Stimulated activated CD4-positive, alpha-beta T cell treated with anti-CD3 and anti-CD28 coated beads, Interleukin-1b, Interleukin-23, amount 100 ng/mL, for 24 hours (primary cell): ENCODE measurements at regions not wholly inside any gene's neighbourhood (a gene's known extent, or its start where the extent isn't known, plus 50 kb on each side); places are given as distances from the start of the nearest gene placed in this dataset.
"Not testable (repeated sequence)": the region's sequence is repeated elsewhere in the genome, so short reads cannot be mapped to it uniquely, and the experiment has no call there.

Source experiments
- DNase-seq, 4 experiments: peaks; one replicate each; pipeline ENCODE4 v3.0.0-alpha.2; 2020; ENCODE audit warnings: low read depth in 4 of 4, low spot score in 1 of 4

DNA sequence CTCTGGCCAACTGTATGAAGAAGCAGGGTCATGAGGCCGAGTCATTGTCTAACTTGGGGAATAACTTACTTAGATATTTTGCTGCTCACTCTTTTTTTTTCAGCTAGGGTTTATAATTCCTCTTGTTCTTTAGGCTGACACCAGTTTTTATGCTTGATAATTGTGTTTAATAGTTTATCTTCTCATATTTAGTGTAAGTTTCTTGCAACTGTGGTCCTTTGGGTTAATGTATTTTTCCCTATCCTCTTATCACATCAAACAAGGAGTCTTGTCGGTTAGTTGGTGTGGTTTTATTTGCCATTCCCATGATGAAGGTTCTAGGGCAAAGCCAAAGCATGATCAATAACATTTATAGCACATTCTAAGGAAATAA, 204.6 kb downstream of the NUFIP1 start:
- no peak for DNase-seq

DNA sequence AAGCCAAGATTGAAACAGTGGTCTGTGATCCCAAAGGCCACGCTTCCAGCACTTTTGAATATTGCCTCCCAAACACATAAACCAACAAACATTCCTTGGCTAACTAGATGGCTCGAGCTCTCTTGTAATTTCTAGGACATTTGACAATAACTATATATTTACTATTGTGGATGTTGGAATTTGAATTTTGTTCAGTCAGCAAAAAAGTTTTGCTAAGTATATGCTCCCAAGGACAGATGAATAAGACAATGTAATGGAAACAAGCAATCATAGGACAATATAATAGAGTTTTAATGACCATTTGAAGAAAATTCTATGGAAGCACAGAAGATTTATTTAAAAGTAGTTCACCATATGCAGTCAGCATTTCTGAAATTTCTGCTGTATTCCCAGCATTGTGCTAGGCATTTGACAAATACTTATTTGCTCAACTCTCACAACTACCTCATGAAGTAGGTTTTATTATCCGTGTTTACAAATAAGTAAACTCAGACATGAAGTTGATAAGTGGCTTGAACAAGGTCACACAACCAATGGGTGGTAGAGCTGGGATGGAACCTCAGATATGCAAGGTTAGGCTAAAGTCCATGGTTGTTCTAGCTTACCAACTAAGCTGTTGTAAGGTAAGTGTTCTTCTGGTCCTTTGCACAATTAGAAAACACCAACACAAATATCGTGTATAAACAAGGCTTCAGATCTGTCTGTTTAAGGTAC, 205.1 kb downstream of the NUFIP1 start:
- no peak for DNase-seq

DNA sequence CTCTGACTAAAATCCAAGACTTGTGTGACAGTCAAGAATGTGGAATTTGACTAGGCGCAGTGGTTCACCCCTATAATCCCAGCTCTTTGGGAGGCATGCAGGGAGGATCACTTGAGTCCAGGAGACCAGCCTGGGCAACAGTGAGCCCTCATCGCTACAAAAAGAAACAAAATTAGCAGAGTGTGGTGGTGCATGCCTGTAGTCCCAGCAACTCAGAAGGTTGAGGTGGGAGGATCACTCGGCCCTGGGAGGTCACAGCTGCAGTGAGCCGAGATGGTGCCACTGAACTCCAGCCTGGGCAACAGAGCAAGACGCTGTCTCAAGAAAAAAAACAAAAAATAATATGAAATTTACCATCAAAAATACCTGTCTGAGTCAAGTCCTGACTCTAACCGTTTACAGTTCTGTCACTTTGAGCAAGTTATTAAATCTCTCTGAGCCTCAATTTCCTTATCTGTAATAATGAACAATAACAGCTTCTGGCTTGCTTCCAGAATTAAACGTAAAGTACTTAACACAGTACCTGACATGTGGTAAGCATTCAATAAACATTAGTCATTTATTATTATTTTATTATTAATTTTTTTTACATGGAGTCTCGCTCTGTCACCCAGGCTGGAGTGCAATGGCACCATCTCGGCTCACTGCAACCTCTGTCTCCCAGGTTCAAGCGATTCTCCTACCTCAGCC, 204.6 kb upstream of the TSC22D1 start:
- no peak for DNase-seq

- no peak for DNase-seq
These were observed 202.8 kb upstream of the TSC22D1 start for GRCh38 chr13:44778761-44779484.

GRCh38 chr13:44775290-44775689, 199.2 kb upstream of the TSC22D1 start:
- not testable (repeated sequence) for DNase-seq

- no peak for DNase-seq
These were observed 194.8 kb upstream of the TSC22D1 start for GRCh38 chr13:44770951-44771350.

- DNase-seq = no peak
These were observed 193.6 kb upstream of the TSC22D1 start for GRCh38 chr13:44769686-44770085.

DNA sequence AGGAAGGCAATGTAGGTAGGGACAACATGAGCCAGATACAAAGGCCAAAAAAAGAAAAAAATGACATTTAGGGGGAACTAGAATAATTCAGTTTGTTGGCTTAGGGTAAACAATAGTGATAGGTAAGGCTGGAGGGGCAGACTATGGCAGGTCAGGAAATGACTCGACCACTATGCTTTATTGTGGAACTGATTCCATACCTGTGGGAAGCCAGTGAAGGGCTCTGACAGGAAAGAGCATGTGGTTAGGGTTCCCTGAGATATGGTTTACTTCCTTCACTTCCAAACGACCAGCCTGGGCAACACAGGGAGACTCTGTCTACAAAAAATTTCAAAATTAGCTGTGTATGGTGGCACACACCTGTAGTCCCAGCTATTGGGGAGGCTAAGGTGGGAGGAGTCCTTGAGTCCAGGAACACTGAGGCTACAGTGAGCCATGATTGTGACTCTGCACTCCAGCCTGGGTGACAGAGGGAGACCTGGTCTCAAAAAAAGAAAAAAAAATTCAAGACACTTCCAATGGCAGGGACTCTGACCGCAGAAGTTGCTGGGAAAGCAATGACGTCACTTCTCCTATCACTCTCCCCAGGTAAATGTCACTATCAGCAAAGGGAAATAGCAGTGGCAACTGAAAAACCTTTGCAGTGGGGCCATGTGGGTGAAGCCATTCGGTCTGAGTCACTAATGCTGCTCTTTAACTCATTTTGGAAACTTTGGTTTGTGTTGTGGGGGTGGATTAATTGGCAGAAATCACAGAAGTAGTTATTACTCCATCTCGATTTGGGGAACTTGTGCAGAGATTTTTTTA, 192.8 kb upstream of the TSC22D1 start:
- peak in 2 of 4 experiments; percentile 7 to 36 for DNase-seq

- peak in 1 of 4 experiments; percentile 21 for DNase-seq
These were observed 192.1 kb upstream of the TSC22D1 start for GRCh38 chr13:44768239-44768638.

- no peak for DNase-seq
These were observed 188.9 kb upstream of the TSC22D1 start for GRCh38 chr13:44765001-44765471.

DNA sequence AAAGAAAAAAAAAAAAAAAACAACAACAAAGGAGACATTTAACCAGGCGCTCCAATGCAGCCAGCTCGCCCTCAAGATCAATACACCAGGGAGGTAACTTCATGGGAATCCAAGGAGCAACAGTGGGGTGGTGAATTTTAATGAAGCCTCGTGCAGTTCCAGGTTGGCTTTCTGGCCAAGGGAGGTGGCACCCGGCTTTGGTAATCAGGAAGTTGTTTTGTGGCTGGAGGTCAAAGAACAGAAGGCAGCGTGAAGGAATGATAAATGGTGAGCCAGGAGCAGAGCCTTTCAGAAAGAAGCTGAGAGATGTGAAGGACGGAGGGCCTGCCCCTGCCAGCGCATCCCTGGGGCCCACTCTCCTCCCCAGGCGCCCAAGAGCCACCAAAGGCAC, 188.2 kb upstream of the TSC22D1 start:
- no peak for DNase-seq

GRCh38 chr13:44763615-44764301, 187.6 kb upstream of the TSC22D1 start:
- no peak for DNase-seq

GRCh38 chr13:44762911-44763310, 186.8 kb upstream of the TSC22D1 start:
- no peak for DNase-seq

DNA sequence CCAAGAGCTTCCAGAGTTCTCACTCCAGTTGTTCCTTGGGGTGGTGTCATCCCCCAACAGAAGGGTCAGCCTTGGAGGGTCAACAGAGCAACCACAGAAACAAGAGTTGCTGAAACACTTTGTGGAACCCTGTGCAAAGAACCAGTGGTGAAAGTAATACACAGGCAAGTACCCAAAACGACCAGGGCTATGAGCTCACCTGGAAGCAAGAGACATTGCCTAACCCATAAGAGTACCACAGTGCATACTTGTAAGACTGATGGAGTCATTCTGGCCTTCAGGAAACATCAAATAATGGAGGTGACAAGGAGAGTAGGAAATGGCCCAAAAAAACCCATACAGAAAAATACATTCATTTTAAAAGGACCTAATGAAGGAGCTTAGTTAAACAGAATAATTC, 184.3 kb upstream of the TSC22D1 start:
- no peak for DNase-seq

GRCh38 chr13:44759384-44760360, 183.5 kb upstream of the TSC22D1 start:
- no peak for DNase-seq

- DNase-seq = peak in 1 of 4 experiments; percentile 7
These were observed 182.7 kb upstream of the TSC22D1 start for GRCh38 chr13:44758630-44759383.

- no peak for DNase-seq
These were observed 181.5 kb upstream of the TSC22D1 start for GRCh38 chr13:44757671-44758070.

DNA sequence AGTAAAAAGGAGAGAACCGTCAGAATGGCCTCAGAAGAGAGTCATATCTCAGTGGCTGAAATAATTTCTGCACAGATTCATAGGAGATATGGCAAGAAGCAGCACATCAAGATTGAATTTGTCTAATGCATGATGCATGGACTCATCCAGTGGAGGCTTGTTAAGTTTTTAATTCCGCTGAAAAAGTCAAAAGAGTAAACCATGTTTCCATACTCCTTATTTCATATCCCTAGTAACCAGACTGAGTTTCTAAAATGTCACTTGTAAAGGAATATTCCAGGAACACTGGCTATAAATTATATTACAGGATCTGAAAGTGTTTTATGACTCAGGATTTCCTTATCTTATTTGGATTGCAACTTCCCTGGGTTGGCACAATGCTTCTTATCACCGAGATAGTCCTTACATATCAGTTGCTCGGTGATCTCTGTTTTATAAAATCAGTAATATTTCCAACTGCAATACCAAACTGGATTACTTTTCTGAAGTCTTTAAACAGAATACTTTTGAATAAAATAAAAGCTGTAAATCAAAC, 180.2 kb upstream of the TSC22D1 start:
- no peak for DNase-seq
